ENCODE measurements at regions not wholly inside any gene's neighbourhood (a gene's known extent, or its start where the extent isn't known, plus 50 kb on each side); places are given as distances from the start of the nearest gene placed in this dataset.

DNA sequence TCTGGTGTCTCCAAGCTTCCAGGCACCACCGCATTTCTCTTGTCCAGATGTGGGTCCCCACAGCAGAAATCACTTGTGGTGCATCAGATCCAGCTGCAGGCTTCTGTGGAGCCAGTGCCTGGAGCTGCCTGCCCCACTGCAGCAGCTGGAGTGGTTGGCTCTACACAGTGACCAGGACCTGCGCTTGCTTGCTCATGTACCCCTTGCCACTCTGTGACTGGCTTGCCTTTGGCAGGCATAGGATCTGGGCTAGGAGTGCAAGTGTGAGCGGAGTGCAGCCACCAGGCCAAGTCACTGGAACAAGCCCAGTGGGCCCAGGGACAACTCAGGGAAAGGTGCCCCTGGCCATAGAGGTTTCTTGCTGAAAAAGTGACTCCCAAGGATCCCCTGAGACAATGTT, 1400.0 kb upstream of the ALCAM start:
- no peak overlapping the region for H2BK120ac ChIP-seq (replicated peaks; ENCODE audit: low read depth, low read length)
- no peak overlapping the region for H3K18ac ChIP-seq (ENCODE audit: extremely low read depth, low read length)
- no peak for DNase-seq (ENCODE audit: low read depth in 1 of 2, low spot score in 2 of 2)
- TF ChIP-seq POLR2AphosphoS5 (IDR thresholded peaks at IDR 0.05; ENCODE audit: low read depth, low read length) (no peak), BCL11A (IDR thresholded peaks at IDR 0.05; ENCODE audit: low read depth in 2 of 2, low read length in 2 of 2) (no peak), KDM4A (IDR thresholded peaks at IDR 0.05; ENCODE audit: low read depth, low read length, severe bottlenecking) (no peak), TBP (IDR thresholded peaks at IDR 0.05; ENCODE audit: low read depth, low read length) (no peak), SIN3A (conservative IDR thresholded peaks at IDR 0.05 in 1 of 2, IDR thresholded peaks at IDR 0.05 in 1 of 2; ENCODE audit: low read depth in 1 of 2, low read length in 2 of 2) (no peak), BACH1 (IDR thresholded peaks at IDR 0.05; ENCODE audit: low read length) (no peak), CBX8 (IDR thresholded peaks at IDR 0.05; ENCODE audit: borderline replicate concordance, low read depth, low read length) (no peak), MAFK (IDR thresholded peaks at IDR 0.05; ENCODE audit: low read depth, low read length) (no peak), CHD1 (IDR thresholded peaks at IDR 0.05; ENCODE audit: low read depth, low read length) (no peak), TAF1 (IDR thresholded peaks at IDR 0.05; ENCODE audit: low read depth, low read length) (no peak), TEAD4 (IDR thresholded peaks at IDR 0.05; ENCODE audit: low read depth, low read length) (no peak)
- TF ChIP-seq, protein P1, sequence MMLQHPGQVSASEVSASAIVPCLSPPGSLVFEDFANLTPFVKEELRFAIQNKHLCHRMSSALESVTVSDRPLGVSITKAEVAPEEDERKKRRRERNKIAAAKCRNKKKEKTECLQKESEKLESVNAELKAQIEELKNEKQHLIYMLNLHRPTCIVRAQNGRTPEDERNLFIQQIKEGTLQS (IDR thresholded peaks at IDR 0.05; ENCODE audit: insufficient read depth, low read depth, low read length) = no peak
- TF ChIP-seq, protein P2, sequence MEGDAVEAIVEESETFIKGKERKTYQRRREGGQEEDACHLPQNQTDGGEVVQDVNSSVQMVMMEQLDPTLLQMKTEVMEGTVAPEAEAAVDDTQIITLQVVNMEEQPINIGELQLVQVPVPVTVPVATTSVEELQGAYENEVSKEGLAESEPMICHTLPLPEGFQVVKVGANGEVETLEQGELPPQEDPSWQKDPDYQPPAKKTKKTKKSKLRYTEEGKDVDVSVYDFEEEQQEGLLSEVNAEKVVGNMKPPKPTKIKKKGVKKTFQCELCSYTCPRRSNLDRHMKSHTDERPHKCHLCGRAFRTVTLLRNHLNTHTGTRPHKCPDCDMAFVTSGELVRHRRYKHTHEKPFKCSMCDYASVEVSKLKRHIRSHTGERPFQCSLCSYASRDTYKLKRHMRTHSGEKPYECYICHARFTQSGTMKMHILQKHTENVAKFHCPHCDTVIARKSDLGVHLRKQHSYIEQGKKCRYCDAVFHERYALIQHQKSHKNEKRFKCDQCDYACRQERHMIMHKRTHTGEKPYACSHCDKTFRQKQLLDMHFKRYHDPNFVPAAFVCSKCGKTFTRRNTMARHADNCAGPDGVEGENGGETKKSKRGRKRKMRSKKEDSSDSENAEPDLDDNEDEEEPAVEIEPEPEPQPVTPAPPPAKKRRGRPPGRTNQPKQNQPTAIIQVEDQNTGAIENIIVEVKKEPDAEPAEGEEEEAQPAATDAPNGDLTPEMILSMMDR (IDR thresholded peaks at IDR 0.05; ENCODE audit: control extremely low read depth in 1 of 3, insufficient read depth in 1 of 3, low read depth in 1 of 3, low read length in 3 of 3) = no peak
- no peak overlapping the region for H4K5ac ChIP-seq (ENCODE audit: insufficient read length, low read depth, low read length)
- H4K20me1 ChIP-seq (replicated peaks in 1 of 2; ENCODE audit: control insufficient read depth in 1 of 2, insufficient read depth in 2 of 2, low read length in 2 of 2) = no peaks in the 10 kb centered on the region
- H3K79me2 ChIP-seq (ENCODE audit: control insufficient read depth in 1 of 2, insufficient read depth in 2 of 2, low read length in 2 of 2) = no peaks in the 10 kb centered on the region
- H3K27me3 ChIP-seq (replicated peaks in 1 of 4; ENCODE audit: control insufficient read depth in 3 of 4, extremely low read depth in 1 of 4, insufficient read depth in 3 of 4, low read length in 3 of 4) = no peaks in the 10 kb centered on the region
- no peak overlapping the region for H4K8ac ChIP-seq (ENCODE audit: extremely low read depth, insufficient read depth, low read length)
- H3K79me1 ChIP-seq (ENCODE audit: low read depth, low read length) = no peaks in the 10 kb centered on the region
- H3K36me3 ChIP-seq (ENCODE audit: control insufficient read depth in 2 of 4, insufficient read depth in 4 of 4, low read length in 3 of 4) = no peaks in the 10 kb centered on the region
- ChIA-PET CTCF (ENCODE audit: partially characterized antibody) (interaction anchor here (0.6 kb wide), 1 partner anchor 24 kb away, joined by 3 read pairs; no protein-coding TSS in a partner anchor), POLR2A (ENCODE audit: partially characterized antibody) (no interaction called here)
- H3K56ac ChIP-seq (replicated peaks; ENCODE audit: insufficient read length, low read depth, low read length) = no peak overlapping the region
- no peaks in the 10 kb centered on the region for H3K9me3 ChIP-seq (ENCODE audit: insufficient read depth in 2 of 2, low read depth in 1 of 2, low read length in 1 of 2)
- no peak overlapping the region for H3K4me3 ChIP-seq (ENCODE audit: extremely low read depth in 1 of 4, insufficient read depth in 2 of 4, low read depth in 3 of 4, low read length in 4 of 4)
- no peak overlapping the region for H3K27ac ChIP-seq (ENCODE audit: low read depth, low read length)
- no peak overlapping the region for H3K4me2 ChIP-seq (ENCODE audit: insufficient read depth in 1 of 2, low read depth in 2 of 2, low read length in 2 of 2)
- no peak overlapping the region for H2AFZ ChIP-seq (ENCODE audit: low read length)
- no peak overlapping the region for H3K23ac ChIP-seq (ENCODE audit: insufficient read length)
- H2AK5ac ChIP-seq (ENCODE audit: low read depth, low read length) = no peak overlapping the region
- WGBS, 2 experiments (ENCODE audit: extremely low coverage in 1 of 2, insufficient coverage in 1 of 2, insufficient read length in 1 of 2, insufficient replicate concordance in 2 of 2, low coverage in 1 of 2, low lambda C conversion rate in 2 of 2, missing lambda C conversion rate in 1 of 2) = 89% methylated on average over 3 of the region's 3 CpGs; no CpG with 5 or more reads in 1 of the 2 experiments
- no peak overlapping the region for H2BK15ac ChIP-seq (ENCODE audit: low read length)
- H3K4ac ChIP-seq (replicated peaks; ENCODE audit: insufficient read length, low read depth, low read length) = no peak overlapping the region
- H2BK5ac ChIP-seq (ENCODE audit: low read depth, low read length) = no peak overlapping the region
- no peak overlapping the region for H2BK12ac ChIP-seq (ENCODE audit: low read depth, low read length)
- FAIRE-seq = no peak
- no peak overlapping the region for H2BK20ac ChIP-seq (ENCODE audit: low read length)
- H3K9ac ChIP-seq (replicated peaks in 1 of 4; ENCODE audit: extremely low read depth in 1 of 4, low read depth in 3 of 4, low read length in 3 of 4) = no peak overlapping the region
- no peaks in the 10 kb centered on the region for H3K4me1 ChIP-seq (replicated peaks in 1 of 4; ENCODE audit: control insufficient read depth in 3 of 4, insufficient read depth in 4 of 4, low read length in 3 of 4)
- H3K14ac ChIP-seq (ENCODE audit: insufficient read length) = no peak overlapping the region
- H3K23me2 ChIP-seq (ENCODE audit: low read depth, low read length) = no peaks in the 10 kb centered on the region
- H4K91ac ChIP-seq (replicated peaks; ENCODE audit: insufficient read length, low read length) = no peak overlapping the region
